HPDE6-E6E7 (cell line): ENCODE measurements at regions not wholly inside any gene's neighbourhood (a gene's known extent, or its start where the extent isn't known, plus 50 kb on each side); places are given as distances from the start of the nearest gene placed in this dataset.

Experiments
- DNase-seq: peaks from one replicate; pipeline ENCODE4 v3.0.0; 2011; ENCODE audit warnings: missing footprints; ENCODE audit errors: extremely low spot score

DNA sequence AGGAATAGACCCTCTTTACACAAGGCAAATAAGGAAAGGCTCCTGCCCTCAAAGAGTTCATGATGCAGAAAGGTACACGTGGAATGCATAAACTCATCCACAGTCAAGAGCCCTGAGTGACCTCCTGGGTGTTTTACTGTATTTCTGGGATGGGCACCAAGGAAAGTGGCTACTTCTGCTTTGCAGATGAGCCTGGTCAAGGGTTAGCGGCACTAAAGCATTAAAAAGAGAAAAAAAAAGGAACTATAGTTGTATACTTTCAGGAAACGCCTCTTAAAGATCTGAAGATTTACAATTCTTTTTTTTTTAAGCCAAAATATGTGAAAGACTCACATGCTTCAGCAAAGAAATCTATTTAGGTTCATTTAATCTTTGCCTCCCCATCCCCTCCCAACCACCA lies 366.2 kb upstream of the PDE4D start:
- no peak for DNase-seq

DNA sequence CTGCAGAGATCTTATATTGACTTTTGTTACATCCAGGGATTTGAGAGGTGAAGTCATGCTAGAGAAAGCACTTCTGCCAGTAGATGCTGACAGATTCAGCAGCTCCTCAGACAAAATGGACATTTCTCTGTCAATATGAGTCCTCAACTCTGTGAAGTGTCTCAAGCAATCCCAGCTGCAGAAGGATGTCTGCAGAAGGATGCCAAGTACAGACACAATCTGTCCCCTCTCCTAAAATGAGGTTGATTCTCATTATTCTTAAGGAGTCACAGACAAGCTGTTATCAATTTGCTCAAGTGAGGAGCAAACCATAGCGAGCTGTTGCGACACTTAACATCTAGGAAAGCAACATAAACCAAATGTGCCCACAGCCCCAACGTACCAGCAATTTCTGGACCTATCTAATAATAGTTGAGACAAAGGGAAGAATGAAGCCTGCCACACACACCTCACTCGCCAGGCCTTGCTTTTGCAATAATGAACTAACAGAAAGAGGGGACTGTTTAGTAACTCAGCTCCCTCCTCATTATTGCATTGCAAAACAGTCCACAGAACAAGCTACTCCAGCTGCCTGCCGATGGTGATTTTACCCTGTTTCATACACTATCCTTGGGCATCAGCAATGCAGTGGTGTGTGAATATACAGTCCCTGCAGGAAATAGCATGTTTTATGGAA lies 364.2 kb upstream of the PDE4D start:
- DNase-seq = no peak

DNA sequence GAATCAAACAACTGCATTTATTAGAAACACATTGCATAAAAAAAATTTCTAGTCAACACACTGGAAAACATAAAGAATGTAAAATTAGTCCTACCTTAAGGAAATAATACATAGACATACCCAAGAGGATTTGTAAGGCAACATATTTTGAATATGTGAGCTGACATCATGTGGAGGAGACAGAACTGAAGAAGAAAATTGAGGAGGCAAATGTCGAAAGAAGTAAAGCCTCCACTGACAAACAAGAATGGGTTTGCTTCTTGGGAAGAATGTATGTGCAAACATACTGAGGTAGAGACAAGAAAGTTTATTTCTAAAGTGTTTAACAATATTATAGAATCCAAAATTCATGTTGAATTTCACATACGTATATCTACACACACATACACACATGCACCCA lies 363.0 kb upstream of the PDE4D start:
- no peak for DNase-seq

DNA sequence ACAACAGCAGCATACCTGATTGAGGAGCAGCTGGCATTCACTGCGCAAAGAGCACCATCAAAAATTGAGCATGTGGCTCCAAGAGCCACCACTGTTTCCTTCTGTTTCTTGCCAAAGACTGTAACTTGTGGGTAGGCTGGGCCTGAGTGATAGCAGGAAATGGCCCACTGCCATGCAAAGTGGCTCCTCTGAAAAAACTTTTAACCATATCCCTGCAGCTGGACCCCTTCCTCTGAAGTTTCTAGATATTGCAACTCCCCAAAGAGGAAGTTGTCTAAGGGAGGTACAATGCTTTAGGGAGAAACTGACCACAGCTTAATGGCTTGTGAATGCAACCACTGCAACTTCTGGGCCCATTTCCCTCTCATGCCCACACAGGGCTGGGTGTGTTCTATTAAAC lies 355.4 kb upstream of the PDE4D start:
- no peak for DNase-seq

DNA sequence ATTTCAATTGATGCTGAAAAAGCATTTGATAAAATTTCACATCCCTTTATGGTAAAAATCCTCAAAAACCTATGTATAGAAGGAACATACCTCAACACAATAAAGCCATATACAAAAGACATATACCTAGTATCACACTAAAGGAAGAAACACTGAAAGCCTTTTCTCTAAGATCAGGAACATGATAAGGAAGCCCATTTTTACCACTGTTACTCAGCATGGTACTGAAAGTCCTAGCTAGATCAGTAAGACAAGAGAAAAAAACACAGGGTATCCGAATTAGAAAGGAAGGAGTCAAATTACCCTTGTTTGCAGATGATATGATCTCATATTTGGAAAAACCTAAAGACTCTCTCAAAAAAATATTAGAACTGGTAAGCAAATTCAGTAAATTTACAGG lies 350.2 kb upstream of the PDE4D start:
- DNase-seq = no peak

GRCh38 chr5:60232036-60232795 lies 338.7 kb upstream of the PDE4D start:
- no peak for DNase-seq

GRCh38 chr5:60230456-60230855 lies 336.9 kb upstream of the PDE4D start:
- DNase-seq = no peak

GRCh38 chr5:60229691-60230185 lies 336.2 kb upstream of the PDE4D start:
- DNase-seq = no peak

GRCh38 chr5:60228676-60229075 lies 335.1 kb upstream of the PDE4D start:
- DNase-seq = no peak

GRCh38 chr5:60226128-60226527 lies 332.6 kb upstream of the PDE4D start:
- no peak for DNase-seq

- no peak for DNase-seq
Measured at GRCh38 chr5:60223342-60223741, 329.8 kb upstream of the PDE4D start.

- no peak for DNase-seq
Measured at GRCh38 chr5:60219921-60220320, 326.4 kb upstream of the PDE4D start.

DNA sequence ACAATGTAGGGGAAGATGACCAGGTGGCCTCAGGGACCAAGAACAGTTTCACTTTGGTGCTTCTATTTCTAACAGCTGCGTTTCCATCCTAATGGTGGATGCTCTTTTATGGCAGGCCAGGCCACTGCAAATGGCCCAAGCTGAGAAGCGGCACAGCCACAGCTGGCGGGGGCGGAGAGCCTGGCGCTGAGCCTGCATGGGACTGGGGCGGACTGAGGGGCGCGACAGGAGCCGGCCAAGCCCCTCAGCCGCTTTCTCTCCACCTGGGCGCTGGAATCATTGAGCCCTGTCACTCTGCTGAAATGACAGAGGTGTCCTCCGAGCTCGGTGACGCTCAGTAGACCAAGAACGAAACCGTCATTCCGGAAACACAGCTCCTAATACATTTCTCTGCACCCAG lies 317.3 kb upstream of the PDE4D start:
- no peak for DNase-seq

DNA sequence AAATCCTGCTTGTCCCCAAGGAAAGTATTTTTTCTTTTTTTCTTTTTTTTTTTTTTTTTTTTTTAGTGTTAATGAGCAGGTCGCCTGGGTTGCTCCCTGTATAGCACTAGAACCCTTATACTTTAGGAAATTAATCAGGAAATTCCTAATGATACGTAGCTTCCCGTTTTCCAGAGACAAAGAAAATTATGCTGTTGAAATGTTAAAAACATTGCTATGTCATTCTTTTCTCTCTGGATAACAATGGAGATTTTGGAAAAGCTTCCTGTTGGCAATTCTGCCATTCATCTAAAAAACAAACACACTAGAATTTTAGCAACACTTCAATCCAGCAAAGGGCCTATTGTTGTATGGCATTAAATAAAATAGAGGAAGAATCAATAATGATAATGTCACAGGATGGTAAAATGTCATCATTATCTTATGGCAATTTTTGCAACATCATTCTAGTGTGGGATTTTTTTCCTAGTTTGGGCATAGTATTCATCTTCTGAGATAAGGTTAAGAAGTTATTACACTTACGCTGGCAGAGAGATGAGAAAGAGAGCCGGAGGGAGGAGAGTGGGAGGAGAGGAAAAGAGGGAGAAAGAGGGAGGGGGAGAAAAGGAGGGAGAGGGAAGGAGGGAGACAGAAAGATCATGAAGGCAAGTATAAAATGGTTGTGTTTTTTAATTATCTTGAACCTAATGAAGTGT lies 315.8 kb upstream of the PDE4D start:
- DNase-seq = no peak

DNA sequence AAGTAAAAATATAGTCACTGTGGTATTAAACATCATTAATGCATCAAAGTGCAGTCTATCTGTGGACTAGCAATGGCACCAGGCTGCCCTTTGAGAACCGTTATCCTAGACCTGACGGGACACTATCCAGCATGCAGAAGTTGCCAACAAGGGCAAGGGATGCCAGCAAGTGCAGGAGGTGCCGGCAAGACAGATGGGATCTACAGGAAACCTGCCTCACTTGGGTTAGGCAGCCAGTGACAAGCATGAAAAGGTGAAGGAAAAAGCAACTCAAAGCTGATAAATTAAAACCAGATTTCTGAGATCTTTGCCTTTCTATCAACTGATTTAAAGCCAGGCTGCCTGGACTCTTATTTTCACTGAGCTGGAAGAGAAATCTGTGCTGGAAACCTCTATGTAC lies 315.2 kb upstream of the PDE4D start:
- DNase-seq = no peak

DNA sequence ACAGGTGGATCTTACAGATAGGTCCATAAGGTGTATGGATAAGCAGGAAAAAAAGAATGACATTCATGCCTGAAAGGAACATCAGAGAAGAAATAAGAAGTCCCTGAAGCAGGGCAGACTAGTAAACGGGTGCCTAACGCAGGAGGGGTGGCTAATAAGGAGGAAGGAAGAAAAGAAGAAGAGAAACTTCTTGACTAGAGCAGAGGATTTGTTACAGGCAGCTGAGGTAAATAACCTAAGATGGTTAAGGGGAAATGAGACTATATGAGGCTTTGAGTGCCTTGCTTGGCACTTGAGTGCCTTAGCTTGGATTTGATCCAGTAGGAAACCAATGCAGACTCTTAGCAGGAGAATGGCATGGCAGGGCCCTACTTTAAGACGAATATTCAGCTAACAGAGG lies 313.5 kb upstream of the PDE4D start:
- no peak for DNase-seq

- no peak for DNase-seq
Measured at GRCh38 chr5:60206234-60206633, 312.7 kb upstream of the PDE4D start.

GRCh38 chr5:60205071-60205470 lies 311.5 kb upstream of the PDE4D start:
- DNase-seq = no peak

DNA sequence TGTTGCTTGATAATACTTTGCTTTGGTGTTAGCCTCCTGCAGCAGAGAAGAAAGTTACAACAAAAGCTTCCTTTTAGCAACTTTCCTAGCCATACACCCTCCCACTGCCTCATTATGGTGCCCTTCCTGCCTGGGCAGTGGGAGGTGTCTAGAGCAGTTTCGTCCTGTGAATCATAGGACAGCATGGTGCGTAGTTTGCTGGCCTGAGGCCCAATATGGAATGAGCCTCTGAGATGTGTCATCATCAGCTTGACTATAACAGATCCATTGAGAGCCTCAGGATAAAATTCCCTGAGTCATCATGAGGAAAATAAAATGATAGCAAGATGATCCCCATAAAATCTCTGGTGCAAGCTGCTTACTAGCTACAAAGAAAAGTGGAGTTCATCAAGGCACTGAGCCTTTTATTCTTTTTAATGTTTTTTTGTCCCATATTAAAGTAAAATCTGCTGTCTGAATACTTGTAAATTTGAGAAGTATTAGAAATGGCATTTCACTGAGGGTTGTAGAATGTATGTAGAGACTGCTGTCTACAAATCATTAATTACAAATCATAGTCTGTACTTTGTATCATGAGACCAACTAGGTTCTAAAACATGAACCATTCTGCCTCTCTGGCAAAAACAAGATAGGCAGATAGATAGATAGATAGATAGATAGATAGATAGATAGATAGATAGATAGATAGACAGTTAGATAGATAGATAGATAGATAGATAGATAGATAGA lies 303.0 kb upstream of the PDE4D start:
- peak; percentile 69 for DNase-seq

DNA sequence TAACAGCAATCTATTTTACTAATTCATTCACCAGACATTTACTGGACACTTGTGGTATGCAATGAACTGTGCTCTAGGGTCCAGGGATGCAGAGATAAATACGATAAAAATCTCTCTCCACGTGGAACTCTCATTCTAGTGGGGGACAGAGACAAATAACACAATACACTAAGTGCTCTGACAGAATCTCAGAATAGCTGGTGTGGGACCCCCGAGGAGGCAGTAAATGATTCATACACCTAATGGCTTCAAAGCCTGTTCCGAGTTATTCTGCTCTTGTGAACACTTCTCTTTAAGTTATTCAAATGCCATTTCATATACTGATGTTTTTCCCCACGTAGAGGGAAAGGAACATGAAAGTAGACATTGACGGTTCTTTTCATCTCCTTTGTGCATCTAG lies 302.0 kb upstream of the PDE4D start:
- DNase-seq = no peak

GRCh38 chr5:60195083-60195482 lies 301.6 kb upstream of the PDE4D start:
- no peak for DNase-seq
